ENCODE measurements at regions not wholly inside any gene's neighbourhood (a gene's known extent, or its start where the extent isn't known, plus 50 kb on each side); places are given as distances from the start of the nearest gene placed in this dataset.
"Not testable (repeated sequence)": the region's sequence is repeated elsewhere in the genome, so short reads cannot be mapped to it uniquely, and the experiment has no call there.

DNA sequence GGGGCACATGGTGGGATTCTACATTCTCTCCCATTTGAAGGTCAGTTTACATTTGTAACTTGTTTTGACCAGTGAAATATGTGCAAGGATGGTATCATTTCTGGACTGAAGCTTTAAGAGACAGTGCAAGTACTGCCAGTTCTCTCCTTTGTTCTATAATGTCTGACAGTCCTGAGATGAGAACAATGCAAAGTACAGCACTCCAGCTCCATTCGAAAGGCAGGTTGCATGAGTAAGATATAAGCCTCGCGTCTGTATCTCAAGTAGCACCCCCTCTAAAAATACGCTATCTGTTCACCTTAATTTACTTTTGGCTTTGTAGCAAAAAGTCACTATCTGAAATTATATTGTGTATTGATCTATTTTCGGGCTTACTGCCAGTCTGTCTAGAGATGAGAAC is 1122.2 kb upstream of the TMEM132C start:
- DNase-seq (ENCODE audit: low read depth in 1 of 2, low spot score in 1 of 2) = no peak

DNA sequence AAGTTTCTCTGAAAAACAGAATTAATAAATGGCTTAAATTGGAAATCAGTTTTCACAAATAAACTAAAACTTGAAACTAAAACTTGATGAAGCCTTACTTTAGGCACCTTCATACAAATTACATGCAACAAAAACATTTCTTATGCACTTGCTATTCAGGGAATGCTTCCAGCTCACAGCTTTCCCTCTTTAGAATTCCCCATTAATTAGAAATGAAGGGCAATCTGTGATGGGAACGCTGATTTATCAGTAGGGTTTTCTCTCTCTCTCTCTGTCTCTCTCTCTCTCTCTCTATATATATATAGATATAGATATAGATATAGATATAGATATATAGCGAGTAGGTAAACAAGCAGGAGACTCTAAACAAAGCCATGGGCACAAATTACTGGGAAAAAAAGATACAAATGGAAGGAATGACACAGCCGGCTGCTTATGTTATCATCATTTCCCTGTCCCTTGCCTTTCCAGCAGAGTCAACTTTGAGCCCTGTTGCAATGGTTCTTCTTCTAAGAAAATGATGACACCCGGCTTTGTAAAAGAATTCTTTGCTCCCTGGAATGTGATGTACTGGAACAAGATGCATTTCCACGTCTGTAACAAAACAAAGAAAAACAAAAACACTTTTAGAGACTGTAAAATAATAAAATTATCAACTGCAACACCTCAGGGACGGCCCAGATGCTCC is 1121.6 kb upstream of the TMEM132C start:
- no peak for DNase-seq (ENCODE audit: low read depth in 1 of 2, low spot score in 1 of 2)

DNA sequence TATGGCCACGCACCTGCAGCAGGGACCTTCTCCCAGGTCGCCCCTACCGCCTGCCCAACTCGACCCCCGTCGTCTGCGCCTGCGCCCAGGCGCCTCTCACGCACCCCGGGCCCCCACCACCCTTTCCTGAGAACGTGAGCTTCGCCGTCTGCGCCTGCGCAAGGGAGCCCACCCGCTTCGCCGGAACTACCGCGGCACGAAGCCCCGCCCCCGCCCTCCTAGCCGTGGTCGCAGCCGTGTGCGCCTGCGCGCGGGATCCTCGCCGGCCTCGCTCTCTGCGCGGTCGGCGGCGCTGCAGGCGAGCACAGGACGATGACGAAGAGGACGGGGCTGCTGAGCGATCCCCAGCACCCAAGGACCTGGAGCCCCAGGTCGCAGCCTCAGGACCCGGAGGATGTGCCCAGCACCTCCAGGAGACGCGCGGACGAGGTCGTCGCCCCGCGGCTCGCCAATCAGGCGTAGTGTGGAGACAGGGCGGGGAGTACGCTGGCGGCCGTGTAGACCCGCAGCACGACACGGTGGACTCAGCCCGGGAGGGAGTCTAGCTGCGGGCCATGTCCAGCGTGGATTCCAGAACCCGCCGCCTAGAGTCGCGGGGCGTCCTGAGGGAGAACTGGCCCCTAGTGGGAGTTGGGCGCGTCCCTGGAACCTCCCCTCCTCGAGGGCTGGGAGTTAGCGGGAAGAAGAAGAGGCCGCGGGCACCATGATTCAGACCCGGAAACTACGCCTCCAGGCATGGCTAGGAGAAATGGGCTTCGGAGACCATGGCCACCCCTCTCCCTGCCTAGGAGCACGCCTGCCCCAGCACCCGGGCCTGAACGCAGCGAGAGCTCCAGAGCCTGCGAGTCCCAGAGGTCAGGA is 1120.8 kb upstream of the TMEM132C start:
- DNase-seq (ENCODE audit: low read depth in 1 of 2, low spot score in 1 of 2) = peak; percentile 49 to 73

DNA sequence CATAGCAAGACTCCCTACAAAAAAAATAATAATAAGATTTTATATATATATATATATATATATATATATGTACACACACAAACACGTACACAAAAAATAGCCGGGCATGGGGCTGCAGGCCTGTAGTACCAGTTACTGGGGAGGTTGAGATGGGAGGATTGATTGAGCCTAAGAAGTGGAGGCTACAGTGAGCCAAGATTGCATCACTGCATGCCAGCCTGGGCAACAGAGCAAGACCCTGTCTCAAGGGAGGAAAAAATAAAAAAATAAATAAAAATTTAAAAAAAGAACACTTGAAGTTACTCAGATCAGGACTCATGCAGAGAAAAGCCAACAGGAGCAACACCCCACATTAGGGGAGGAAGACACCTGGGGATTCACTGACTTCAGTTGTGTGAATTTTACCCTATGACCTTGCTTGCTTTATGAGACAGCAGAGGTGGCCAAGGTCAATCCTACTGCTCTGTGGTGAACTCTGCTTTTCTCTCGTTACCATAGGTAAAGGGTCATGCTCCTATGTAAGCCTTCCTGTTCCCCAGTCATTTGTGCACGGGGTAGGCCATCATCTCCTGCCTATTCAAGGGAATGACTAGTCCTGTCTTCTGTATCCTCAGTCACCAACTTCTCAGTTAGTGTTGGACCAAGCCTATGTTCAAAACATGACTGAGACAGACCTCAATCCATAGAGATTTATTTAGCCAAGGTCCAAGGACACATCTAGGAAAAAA is 1119.8 kb upstream of the TMEM132C start:
- DNase-seq (ENCODE audit: low read depth in 1 of 2, low spot score in 1 of 2) = no peak

DNA sequence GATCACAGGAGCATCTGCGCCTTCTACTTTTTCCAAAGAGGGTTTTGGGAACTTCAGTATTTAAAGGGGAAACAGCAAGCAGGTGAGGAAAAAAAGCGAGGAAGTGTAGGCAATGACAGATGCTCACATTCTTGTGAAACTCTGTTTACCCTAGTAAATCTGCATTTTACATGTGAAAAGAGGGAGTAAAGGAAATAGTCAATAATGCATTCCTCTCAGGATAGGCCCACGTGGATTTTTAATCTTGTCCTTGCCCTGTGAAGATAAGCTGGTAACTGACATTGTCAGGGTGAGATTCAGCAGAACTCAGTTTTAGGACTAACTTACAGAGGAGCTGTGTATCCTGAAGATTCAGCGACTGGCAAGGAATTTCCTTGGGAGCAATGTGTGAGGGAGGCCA is 1119.2 kb upstream of the TMEM132C start:
- no peak for DNase-seq (ENCODE audit: low read depth in 1 of 2, low spot score in 1 of 2)

DNA sequence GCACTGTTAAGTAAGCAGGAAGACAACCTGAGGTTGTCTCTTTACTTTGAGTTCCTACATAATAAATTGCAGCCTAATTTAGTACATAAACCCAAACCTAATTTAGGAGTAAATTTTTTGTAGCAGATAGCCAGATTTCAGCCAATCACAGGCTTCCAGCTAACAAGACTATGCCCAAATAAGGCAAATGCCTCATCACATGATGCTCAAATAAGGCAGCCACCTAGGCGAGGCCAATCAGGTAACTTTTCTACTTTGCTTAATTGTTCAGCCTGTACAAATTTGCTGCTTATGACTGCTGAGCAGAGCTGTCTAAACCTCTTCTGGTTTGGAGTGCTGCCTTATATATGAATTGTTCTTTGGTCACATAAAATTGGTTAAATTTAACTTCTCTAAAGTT is 1118.7 kb upstream of the TMEM132C start:
- no peak for DNase-seq (ENCODE audit: low read depth in 1 of 2, low spot score in 1 of 2)

DNA sequence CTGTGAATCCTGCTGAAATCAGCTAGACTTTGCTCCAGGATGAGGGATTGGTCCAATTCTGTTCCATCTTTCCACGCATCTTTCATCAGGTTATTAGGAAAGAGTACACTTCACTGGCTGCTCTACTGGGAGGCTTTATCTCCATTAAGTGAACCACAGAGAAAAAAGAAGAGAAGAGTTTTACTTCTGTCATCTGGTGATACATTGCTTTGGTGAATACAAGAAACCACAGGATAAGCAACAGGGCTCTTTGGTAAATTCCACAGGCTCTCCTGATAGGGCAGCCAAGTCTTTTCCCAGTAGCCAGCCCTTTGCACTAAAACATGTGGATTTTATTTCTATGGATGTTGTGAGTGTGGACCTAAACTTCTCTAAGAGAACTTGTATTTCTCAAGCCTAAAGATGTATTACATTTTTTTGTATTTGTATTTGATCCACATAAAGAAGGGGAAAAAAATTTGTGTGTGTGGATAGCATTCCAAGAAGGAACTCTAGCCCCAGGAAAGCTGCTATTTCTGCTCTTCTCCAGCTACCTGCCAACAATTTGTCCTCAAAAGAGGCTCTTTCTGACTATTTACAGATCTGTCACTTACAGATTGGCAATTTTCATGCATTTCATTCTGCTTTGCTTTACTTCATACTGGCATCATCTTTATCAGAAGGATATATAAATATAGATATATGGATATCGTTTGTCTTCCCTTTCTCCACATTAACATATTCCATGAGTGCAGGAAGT is 1117.6 kb upstream of the TMEM132C start:
- no peak for DNase-seq (ENCODE audit: low read depth in 1 of 2, low spot score in 1 of 2)

DNA sequence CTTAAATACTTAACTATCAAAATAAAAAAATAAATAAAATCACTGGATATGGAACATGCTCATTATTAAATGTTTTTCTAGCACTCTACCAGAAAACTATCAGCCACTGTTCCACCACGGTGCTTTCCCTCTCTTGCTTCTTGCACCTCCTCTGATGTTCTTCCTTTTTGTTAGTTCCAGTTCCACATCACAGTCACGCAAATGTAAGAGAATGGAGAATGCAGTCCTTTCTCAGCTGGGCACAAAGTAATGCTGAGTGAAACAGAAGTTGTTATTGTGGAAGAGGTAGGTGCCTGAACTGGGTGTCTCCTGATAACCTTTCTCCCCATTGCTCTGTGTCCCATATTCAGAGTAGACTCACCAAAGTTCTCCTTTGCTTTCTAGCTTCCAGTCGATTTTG is 1116.9 kb upstream of the TMEM132C start:
- no peak for DNase-seq (ENCODE audit: low read depth in 1 of 2, low spot score in 1 of 2)

DNA sequence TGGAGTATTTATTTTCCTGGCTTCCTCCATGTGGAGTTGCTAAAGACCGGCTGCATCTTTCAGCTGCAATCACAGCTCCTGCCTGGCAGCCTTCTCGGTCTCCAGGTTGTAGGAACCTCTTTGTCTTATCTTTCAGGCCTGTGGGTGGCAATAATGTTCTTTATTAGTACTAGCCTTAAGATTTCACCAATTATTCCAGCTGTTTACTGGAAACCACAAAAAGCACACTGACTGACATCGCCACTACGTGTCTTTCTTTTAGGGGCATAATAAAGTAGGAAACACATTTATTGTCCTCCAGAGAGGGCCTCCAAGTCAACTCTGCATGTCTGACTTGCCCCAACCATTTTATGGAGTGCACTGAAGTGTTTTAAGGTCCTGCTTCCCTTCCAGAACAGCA is 1116.5 kb upstream of the TMEM132C start:
- no peak for DNase-seq (ENCODE audit: low read depth in 1 of 2, low spot score in 1 of 2)

DNA sequence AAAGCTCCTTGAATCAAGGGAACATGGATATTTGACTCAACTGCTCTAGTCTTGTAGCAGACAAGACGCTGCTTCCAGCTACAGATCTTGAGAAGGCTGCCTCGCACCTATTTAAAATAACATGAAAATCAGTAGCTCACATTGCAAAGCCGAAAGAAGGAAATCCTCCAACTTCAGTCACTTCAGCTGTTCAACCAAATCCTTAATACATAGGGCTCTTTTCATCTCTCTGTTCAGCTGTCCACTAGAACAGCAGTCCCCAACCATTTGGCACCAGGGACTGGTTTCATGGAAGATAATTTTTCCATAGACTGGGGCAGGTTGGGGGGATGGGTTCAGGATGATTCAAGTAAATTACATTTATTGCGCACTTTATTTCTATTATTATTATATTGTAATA is 1116.0 kb upstream of the TMEM132C start:
- DNase-seq (ENCODE audit: low read depth in 1 of 2, low spot score in 1 of 2) = no peak

DNA sequence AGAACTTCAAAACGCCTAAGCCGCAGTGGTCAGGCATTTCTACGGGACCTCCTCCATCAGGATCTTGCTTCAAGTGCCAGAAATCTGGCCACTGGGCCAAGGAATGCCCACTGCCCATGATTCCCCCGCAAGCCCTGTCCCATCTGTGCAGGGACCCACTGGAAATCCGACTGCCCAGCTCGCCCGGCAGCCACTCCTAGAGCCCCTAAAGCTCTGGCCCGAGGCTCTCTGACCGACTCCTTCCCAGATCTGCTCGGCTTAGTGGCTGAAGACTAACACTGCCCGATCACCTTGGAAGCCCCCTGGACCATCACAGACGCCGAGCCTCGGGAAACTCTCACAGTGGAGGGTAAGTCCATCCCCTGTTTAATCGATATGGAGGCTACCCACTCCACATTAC is 1113.0 kb upstream of the TMEM132C start:
- DNase-seq (ENCODE audit: low read depth in 1 of 2, low spot score in 1 of 2) = no peak

DNA sequence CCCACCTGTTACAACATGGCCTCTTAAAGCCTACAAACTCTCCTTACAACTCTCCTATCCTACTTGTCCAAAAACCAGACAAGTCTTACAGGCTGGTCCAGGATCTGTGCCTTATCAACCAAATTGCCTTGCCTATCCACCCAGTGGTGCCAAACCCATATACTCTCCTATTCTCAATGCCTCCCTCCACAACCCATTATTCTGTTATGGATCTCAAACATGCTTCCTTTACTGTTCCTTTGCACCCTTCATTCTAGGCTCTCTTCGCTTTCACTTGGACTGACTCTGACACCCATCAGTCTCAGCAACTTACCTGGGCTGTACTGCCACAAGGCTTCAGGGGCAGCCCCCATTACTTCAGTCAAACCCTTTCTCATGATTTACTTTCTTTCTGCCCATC is 1112.1 kb upstream of the TMEM132C start:
- DNase-seq (ENCODE audit: low read depth in 1 of 2, low spot score in 1 of 2) = not testable (repeated sequence)

DNA sequence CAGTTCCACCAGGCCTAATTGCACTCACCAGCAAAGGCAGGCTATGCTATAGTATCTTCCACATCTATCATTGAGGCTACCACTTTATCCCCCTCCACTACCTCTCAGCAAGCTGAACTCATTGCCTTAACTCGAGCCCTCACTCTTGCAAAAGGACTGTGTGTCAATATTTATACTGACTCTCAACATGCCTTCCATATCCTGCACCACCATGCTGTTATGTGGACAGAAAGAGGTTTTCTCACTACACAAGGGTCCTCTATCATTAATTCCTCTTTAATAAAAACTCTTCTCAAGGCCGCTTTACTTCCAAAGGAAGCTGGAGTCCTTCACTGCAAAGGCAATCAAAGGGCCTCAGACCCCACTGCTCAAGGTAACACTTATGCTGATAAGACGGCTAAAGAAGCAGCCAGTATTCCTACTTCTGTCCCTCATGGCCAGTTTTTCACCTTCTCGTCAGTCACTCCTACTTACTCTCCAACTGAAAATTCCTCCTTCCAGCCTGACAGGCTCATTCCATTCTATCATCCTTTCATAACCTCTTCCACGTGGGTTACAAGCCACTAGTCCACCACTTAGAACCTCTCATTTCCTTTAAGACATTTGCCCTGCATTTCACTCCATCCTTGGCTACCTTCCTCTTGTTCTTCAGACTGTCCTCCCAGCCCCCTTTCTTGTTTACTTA is 1110.9 kb upstream of the TMEM132C start:
- DNase-seq (ENCODE audit: low read depth in 1 of 2, low spot score in 1 of 2) = not testable (repeated sequence)

DNA sequence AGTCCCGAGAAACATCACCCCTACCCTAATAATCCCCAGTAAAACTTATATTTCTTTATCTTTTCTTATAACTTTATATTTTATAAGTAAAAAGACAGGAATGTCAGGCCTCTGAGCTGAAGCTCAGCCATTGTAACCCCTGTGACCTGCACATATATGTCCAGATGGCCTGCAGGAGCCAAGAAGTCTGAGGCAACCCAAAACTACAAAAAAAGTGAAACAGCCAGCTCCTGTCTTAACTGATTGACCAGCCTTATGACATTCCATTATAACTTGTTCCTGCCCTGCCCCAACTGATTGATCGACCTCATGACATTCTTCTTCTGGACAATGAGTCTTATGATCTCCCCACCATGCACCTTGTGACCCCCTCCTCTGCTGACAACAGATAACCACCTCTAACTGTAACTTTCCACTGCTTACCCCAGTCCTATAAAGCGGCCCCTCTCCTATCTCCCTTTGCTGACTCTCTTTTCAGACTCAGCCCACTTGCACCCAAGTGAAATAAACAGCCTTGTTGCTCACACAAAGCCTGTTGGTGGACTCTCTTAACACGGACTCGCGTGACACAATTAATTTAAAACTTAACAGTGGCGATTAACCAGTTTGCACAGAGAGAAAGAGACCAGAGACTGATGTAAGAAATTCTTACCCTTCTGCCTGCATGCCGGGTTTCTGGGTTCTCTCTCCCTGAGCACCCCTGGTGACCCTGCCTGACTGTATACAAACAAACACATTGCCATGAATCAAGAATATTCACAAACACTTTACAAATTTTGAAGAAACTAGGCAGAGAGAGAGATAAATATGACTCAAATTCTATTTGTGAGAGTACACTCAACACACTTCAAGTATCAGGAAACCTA is 1109.2 kb upstream of the TMEM132C start:
- DNase-seq (ENCODE audit: low read depth in 1 of 2, low spot score in 1 of 2) = not testable (repeated sequence)

DNA sequence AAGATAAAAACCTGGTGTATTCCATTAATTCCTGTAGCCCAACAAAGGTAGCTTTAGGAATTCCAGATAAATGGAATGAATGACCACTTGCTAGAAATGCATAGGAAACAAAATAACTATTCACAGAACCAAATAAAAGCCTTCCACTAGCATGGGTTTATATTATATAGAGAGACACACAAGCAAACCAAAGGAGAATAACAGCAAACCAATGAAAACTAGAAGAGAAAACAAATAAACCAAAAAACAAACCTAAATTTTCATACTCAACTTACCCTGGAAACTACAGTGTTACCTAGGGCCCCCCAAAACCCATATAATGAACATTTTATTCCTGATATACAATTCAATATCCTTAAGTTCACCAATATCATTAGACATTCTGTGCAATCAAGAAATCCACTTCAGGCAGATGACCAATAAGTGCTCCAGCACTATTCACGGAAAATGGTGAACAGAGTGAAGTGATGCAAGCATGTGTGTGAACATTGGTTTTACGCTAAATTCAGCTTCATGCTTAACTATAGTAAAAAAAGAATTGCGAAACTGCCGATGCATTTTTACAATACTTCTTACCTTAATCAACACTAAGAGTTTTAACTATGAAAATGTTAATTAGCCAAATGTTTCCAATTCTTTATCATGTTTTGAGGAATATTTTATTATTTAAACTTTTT is 1108.4 kb upstream of the TMEM132C start:
- DNase-seq (ENCODE audit: low read depth in 1 of 2, low spot score in 1 of 2) = no peak

DNA sequence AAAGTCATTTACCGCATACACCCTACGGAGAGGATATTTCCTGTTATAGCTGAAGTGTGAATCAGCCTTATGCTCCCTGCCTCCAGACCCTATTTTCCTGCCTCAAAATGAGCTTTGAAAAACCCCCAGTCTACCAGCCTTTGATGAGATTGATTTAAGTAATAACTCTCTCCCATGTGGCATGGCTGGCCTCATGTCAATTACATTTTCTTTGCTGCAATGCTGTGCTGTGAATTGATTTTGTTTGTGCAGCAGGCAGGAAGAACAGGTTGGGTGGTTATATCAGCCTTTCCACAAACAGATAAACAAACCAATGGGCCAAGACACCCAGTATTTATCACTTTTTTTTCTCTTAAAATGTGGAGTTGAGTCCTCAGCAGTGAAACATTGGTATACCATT is 1105.5 kb upstream of the TMEM132C start:
- DNase-seq (ENCODE audit: low read depth in 1 of 2, low spot score in 1 of 2) = no peak

DNA sequence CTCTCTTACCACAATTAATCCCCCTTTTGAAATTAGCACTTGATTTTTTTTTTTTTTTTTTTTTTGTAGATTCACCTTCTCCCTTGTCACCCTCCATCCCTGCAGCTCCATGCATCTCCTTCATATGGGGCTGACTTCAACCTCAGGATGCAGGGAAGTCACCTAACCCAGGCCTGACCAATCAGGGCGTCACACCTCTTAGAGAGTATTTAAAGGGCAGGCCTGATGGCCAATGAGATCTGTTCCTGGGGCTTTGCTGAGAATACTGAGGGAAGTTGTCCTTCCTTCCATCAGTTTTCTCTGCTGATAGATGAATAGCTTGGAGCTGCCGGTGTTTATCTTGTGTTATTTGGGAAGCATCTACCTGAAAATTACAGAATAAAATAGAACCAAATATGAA is 1104.7 kb upstream of the TMEM132C start:
- no peak for DNase-seq (ENCODE audit: low read depth in 1 of 2, low spot score in 1 of 2)

DNA sequence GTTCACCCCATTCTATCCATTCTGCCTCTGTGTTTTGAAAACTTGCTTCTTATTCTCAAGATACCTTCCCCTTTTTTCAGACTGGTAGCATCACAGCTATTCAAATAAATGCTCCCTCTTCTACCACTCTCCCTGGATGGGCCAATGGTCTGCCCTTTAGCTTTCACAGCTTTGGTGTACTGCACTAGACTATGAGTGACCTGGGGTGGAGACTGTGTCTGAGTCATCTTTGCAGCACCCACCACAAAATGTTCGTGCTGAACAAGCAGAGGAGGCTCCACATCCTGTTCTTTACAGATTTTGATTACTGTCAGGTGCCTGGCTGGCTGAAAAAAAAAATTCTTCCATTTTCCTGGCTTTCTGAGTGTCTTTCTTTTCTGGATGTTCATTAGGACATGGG is 1104.1 kb upstream of the TMEM132C start:
- DNase-seq (ENCODE audit: low read depth in 1 of 2, low spot score in 1 of 2) = peak in 1 of 2 donors; percentile 5
